HUES6 (cell line): ENCODE measurements at regions not wholly inside any gene's neighbourhood (a gene's known extent, or its start where the extent isn't known, plus 50 kb on each side); places are given as distances from the start of the nearest gene placed in this dataset.

Experiments
- H3K27ac ChIP-seq: 2 replicates; pipeline ENCODE4 v1.7.0; 2013; ENCODE audit warnings: low read depth, mild to moderate bottlenecking, low read length, inconsistent platforms
- H3K27me3 ChIP-seq: 2 replicates; pipeline ENCODE4 v1.6.1; 2013; ENCODE audit warnings: low read length; ENCODE audit not compliant: control insufficient read depth, insufficient read depth
- H3K36me3 ChIP-seq: 2 replicates; pipeline ENCODE4 v1.6.1; 2013; ENCODE audit warnings: low read length; ENCODE audit not compliant: control insufficient read depth, insufficient read depth
- H3K4me1 ChIP-seq: 2 replicates; pipeline ENCODE4 v1.6.1; 2013; ENCODE audit warnings: low read length; ENCODE audit not compliant: control insufficient read depth, insufficient read depth
- H3K4me3 ChIP-seq: 2 replicates; pipeline ENCODE4 v1.5.1; 2013; ENCODE audit warnings: low read depth, low read length
- H3K9ac ChIP-seq: one replicate; pipeline ENCODE4 v1.6.1; 2013; ENCODE audit warnings: mild to moderate bottlenecking, low read length
- H3K9me3 ChIP-seq: 2 replicates; pipeline ENCODE4 v1.6.1; 2013; ENCODE audit warnings: low read depth, low read length; ENCODE audit not compliant: control insufficient read depth, insufficient read depth

DNA sequence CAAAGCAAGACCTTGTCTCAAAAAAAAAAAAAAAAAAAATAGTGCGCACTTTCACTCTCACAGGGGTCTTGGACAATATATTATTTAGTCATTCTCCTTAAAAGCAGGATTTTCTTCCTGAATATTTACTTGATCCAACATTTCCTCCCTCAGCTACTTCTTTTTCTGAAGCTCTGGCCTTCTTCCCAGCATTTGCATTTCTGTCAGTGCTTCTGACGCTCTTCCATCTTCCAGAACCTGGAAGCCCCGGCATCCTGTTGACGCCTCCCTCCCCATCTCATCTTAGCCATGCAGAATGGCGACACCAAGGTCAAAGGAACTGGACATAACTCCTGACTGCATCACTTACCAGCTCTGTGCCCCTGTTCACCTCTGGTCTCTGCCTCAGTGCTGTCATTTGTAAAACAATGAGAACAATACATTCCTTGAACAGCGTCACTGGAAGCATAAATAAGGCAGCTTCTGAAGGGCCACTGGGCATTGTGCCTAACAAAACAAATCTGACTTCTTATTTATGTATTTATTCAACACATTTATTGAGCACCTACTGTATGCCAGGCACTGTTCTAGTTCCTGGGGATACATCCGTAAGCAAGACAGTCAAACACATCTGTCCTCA lies 90.9 kb upstream of the MDM1 start:
- no peak overlapping the region for H3K27ac ChIP-seq
- H3K4me1 ChIP-seq, result peaks cover 14% of the 10 kb centered on the region
- no peak overlapping the region for H3K4me3 ChIP-seq
- 0 out of 2 replicates have a peak, but pooled peaks cover under 1% of the 10 kb centered on the region for H3K9me3 ChIP-seq
- H3K27me3 ChIP-seq, result no peaks in the 10 kb centered on the region
- H3K36me3 ChIP-seq, result no peaks in the 10 kb centered on the region
- no peak overlapping the region for H3K9ac ChIP-seq

DNA sequence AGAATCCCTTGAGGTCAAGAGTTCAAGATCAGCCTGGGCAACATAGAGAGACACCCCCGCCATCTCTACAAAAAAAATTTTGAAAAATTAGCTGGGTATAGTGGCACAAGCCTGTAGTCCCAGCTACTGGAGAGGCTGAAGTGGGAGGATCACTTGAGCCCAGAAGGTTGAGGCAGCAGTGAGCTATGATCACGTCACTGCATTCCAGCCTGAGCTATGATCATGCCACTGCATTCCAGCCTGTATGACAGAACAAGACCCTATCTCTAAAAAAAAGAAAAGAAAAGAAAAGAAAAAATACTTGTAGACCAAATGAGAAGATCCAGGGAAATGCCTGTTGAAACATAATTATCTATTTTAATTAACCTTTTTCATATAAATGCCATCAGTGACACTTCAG lies 93.8 kb upstream of the MDM1 start:
- Histone ChIP-seq H3K9me3 (no peaks in the 10 kb centered on the region), H3K9ac (no peak overlapping the region), H3K27ac (no peak overlapping the region), H3K36me3 (no peaks in the 10 kb centered on the region), H3K27me3 (no peaks in the 10 kb centered on the region), H3K4me1 (peaks cover 24% of the 10 kb centered on the region), H3K4me3 (no peak overlapping the region)

DNA sequence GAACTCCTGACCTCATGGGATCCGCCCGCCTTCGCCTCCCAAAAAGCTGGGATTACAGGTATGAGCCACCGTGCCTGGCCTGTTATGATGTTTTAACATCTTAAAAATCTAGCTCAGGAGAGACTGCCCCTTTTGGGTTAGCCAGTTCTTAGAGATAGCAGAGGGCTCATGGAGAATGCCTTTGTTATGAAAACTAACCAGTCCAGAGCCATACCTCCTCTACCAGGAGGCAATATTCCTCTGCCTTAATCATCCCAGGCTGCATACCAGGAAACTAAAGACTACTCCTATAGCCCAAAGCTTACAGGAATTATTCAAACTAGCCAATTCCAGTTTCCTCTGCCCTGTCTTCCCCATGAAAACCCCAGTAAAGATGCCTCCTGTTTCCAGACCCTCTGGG lies 96.0 kb upstream of the MDM1 start:
- Histone ChIP-seq H3K4me3 (no peak overlapping the region), H3K27ac (no peak overlapping the region), H3K9ac (no peak overlapping the region), H3K36me3 (no peaks in the 10 kb centered on the region), H3K9me3 (no peaks in the 10 kb centered on the region), H3K4me1 (peaks cover 21% of the 10 kb centered on the region), H3K27me3 (no peaks in the 10 kb centered on the region)

DNA sequence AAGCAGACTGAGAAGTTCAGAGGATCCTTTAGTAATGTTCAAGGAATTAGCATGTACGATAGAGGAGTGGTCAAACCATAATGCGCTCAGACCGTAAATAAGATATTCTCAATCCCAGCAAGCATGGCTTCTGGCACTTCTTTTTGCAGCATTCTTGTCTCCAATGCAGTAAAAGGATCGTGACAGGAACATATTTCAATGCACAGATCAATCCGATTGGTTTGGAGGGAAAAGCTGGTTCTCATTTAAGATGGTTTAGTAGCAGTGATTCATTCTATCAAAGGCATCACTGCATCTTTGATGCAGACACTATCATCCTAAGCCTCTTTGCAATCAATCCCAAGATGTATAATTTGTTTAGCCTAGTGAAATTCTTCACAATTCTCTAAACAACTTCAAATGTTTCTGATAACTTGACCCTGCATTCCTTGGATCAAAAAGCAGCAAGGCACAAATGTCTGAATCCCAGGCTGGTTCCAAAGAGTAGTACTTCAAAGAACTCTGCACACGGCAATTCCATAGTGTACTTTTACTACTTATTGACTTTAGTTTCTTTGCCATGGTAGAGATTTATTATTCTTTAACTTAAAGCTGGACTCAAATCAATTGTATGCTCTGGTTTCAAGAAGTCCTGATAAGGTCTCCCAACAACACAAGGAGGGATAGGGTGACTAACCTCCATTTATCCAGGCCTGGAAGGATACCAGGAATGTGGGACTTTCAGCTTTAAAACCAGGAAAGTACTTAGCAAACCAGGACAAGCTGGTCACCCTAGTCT lies 96.8 kb upstream of the MDM1 start:
- Histone ChIP-seq H3K9ac (no peak overlapping the region), H3K36me3 (no peaks in the 10 kb centered on the region), H3K9me3 (no peaks in the 10 kb centered on the region), H3K27ac (no peak overlapping the region), H3K4me3 (no peak overlapping the region), H3K4me1 (peaks cover 19% of the 10 kb centered on the region), H3K27me3 (no peaks in the 10 kb centered on the region)

DNA sequence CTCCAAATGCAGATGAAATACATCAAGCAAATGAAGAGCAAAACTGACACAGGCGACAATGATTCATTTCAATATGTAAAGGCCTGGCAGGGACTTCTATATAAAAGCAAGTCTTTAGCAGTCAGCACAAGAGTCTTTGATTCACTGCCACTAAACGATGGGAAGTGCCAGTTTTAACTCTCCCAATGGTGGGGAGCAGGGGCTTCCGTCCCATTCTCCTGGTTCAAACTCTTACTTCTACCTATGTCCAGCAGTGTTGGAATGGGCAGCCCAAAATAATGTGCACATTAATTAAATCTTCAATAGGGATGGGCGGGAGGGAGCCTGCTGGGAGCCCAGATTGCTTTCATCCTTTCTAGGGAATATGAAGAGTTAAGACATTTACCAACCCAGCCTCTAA lies 97.5 kb upstream of the MDM1 start:
- Histone ChIP-seq H3K27me3 (no peaks in the 10 kb centered on the region), H3K4me1 (peaks cover 19% of the 10 kb centered on the region), H3K9me3 (no peaks in the 10 kb centered on the region), H3K36me3 (no peaks in the 10 kb centered on the region), H3K9ac (no peak overlapping the region), H3K27ac (no peak overlapping the region), H3K4me3 (no peak overlapping the region)

DNA sequence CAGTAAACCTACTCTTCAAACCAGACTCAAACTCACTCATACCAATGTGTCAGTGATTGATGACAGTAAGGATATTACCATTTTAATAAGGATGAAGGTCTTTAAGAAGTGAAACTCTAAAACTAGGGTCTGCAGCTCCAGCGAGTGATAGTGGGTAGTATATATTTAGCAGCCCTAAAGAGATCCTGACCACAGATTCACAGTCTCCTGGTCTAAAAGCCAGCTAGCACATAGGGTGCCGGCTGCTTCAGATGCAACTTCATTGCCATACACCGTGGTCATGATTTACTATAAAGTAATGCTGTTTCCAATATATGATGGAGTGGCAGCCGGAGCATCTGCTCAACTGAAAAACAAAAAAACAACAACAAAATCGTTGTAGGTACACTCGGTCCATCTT lies 99.6 kb upstream of the MDM1 start:
- Histone ChIP-seq H3K4me1 (peaks cover 19% of the 10 kb centered on the region), H3K27ac (no peak overlapping the region), H3K4me3 (no peak overlapping the region), H3K36me3 (no peaks in the 10 kb centered on the region), H3K27me3 (no peaks in the 10 kb centered on the region), H3K9ac (no peak overlapping the region), H3K9me3 (peaks cover 12% of the 10 kb centered on the region)

DNA sequence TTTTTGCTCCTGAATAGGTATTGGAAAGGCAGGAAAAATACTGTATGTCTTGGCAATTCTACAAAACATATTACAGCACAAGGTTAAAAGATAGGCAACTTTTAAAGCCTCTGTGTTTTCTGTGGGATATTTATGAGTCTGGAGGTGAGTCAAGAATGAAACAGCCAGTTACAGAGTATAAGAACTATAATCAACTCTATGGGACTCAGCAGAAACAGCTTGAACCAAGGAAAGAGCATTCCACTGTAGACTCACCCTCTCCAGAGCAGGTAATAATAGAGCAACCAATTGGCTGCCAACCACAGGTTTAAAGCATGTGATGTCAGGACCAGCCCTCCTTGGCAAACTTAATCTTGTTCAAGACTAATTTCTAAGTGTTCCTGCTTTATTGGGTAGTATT lies 100.5 kb upstream of the MDM1 start:
- H3K9me3 ChIP-seq, result peaks cover 12% of the 10 kb centered on the region
- peaks cover 19% of the 10 kb centered on the region for H3K4me1 ChIP-seq
- no peaks in the 10 kb centered on the region for H3K27me3 ChIP-seq
- H3K36me3 ChIP-seq, result no peaks in the 10 kb centered on the region
- H3K4me3 ChIP-seq, result no peak overlapping the region
- H3K27ac ChIP-seq, result no peak overlapping the region
- H3K9ac ChIP-seq, result no peak overlapping the region

DNA sequence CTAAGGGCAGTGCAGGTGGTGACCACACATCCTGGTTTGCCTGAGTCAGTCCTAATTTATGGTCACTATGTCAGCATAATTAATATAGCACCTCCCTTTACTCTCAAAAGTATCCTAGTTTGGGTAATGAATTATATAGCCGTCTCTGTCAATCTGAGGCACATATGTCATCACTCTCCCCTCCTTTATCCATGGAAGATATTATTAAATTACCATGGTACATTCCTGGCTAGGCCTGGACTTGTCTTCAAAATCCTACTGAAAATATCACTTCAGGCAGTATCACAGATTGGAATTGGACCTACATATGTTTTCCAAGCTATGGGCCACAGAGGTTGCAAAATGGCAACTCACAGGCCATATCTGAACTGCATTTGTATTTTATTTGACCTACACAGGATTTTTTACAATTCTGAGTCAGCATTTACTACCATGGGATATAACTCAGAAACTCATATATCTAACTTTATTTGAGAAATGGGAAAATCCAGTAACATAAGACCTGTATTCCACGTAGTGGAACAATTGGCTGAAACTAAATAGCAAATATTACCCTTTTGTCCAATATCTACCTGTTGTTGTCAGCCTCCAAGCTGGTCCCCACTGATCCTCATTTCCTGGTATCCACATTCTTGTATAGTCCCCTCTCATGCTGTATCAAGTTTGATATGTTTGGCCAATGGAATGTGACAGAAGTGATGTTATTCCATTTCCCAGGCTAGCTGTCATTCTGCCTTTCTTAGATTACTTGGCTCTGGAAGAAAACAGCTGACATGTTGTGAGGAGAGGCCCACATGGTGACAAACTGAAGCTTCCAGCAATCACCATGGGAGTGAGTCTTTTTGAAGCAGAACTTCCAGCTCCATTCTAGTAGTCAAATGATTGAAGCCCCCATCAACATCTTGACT lies 102.5 kb upstream of the MDM1 start:
- H3K4me1 ChIP-seq, result peaks cover 17% of the 10 kb centered on the region
- peaks cover 12% of the 10 kb centered on the region for H3K9me3 ChIP-seq
- no peaks in the 10 kb centered on the region for H3K27me3 ChIP-seq
- no peak overlapping the region for H3K27ac ChIP-seq
- no peak overlapping the region for H3K9ac ChIP-seq
- H3K36me3 ChIP-seq, result no peaks in the 10 kb centered on the region
- H3K4me3 ChIP-seq, result no peak overlapping the region

DNA sequence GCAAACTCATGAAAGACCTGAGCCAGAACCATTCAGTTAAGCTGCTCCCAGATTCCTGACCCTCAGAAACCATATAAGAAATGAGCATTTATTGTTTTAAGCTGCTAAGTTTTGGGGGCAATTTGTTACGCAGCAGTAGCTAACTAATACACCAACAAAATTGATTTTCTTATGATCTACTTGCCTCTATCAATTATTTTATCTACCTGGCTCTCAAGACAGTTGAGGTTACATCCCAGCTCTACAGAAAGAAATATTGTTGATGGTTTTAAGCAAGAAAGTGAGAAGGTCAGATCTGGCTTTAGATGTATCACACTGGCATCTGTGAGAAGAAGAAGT lies 103.1 kb upstream of the MDM1 start:
- no peak overlapping the region for H3K27ac ChIP-seq
- no peaks in the 10 kb centered on the region for H3K36me3 ChIP-seq
- H3K4me3 ChIP-seq, result no peak overlapping the region
- H3K9me3 ChIP-seq, result peaks cover 12% of the 10 kb centered on the region
- peaks cover 21% of the 10 kb centered on the region for H3K4me1 ChIP-seq
- H3K9ac ChIP-seq, result no peak overlapping the region
- no peaks in the 10 kb centered on the region for H3K27me3 ChIP-seq

DNA sequence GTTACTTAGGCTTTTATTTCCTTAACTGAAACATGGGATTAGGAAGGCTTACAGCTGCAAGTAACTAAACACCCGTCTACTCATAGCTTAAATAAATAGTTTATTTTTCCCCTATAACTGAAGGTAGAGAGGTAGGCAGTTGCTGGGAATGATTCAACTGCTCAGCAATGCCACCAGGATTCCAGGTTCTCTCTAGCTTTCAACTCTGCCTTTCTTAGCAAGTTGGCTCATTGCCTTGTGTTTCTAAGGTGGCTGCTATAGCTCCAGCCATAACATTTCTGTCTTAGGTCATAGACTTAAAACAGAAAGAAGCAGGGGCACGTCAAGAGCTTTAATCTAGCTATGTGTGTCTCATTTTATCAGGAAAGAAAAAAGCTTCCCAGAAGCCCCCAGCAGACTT lies 103.7 kb upstream of the MDM1 start:
- H3K9ac ChIP-seq, result no peak overlapping the region
- no peaks in the 10 kb centered on the region for H3K27me3 ChIP-seq
- H3K4me1 ChIP-seq, result peaks cover 22% of the 10 kb centered on the region
- peaks cover 12% of the 10 kb centered on the region for H3K9me3 ChIP-seq
- no peaks in the 10 kb centered on the region for H3K36me3 ChIP-seq
- no peak overlapping the region for H3K4me3 ChIP-seq
- H3K27ac ChIP-seq, result no peak overlapping the region

DNA sequence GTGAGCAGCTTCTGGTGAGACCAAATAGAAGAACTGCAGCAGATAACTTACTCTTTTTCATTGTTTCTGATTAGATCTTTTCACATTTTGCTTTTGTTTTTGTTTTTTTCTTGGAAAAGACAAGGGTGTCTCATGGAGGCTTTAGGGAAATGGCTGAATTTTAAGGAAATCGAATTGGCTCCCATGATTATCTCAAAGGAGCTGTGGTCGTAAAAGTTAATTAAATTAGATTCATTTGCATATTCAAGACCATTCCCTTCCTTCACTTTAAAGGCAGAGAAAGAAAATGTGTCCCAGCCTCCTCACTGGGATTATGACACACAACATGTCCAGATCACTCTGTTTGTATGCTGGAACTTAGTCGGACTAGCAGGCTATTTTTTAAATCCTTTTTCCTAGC lies 106.4 kb upstream of the MDM1 start:
- H3K4me1 ChIP-seq, result peaks cover 22% of the 10 kb centered on the region
- H3K9me3 ChIP-seq, result peaks cover 17% of the 10 kb centered on the region
- no peak overlapping the region for H3K9ac ChIP-seq
- no peak overlapping the region for H3K27ac ChIP-seq
- H3K36me3 ChIP-seq, result no peaks in the 10 kb centered on the region
- no peaks in the 10 kb centered on the region for H3K27me3 ChIP-seq
- no peak overlapping the region for H3K4me3 ChIP-seq
